ENCODE measurements at regions not wholly inside any gene's neighbourhood (a gene's known extent, or its start where the extent isn't known, plus 50 kb on each side); places are given as distances from the start of the nearest gene placed in this dataset.
"Not testable (repeated sequence)": the region's sequence is repeated elsewhere in the genome, so short reads cannot be mapped to it uniquely, and the experiment has no call there.

- H3K27ac Mint-ChIP-seq: peak overlapping the region; percentile 49
- H3K4me1 Mint-ChIP-seq: peaks cover 26% of the 10 kb centered on the region
- H3K9me3 Mint-ChIP-seq: peaks cover 4% of the 10 kb centered on the region
- H3K4me3 Mint-ChIP-seq: no peak overlapping the region
- peaks cover 2% of the 10 kb centered on the region for H3K36me3 Mint-ChIP-seq
- no peak for DNase-seq (ENCODE audit: low spot score in 2 of 2, unreplicated experiment in 2 of 2)
- no peaks in the 10 kb centered on the region for H3K27me3 Mint-ChIP-seq (ENCODE audit: low read depth)
- no peak for TF ChIP-seq CTCF (IDR thresholded peaks at IDR 0.05; ENCODE audit: unreplicated experiment)
Measured at GRCh38 chr6:15107644-15108382, 138.1 kb upstream of the JARID2 start.

GRCh38 chr6:15108383-15108715 is 137.5 kb upstream of the JARID2 start:
- Mint-ChIP-seq H3K36me3 (peaks cover 2% of the 10 kb centered on the region), H3K4me1 (peaks cover 26% of the 10 kb centered on the region), H3K4me3 (no peak overlapping the region), H3K9me3 (peaks cover 4% of the 10 kb centered on the region), H3K27me3 (ENCODE audit: low read depth) (no peaks in the 10 kb centered on the region), H3K27ac (no peak overlapping the region)
- no peak for DNase-seq (ENCODE audit: low spot score in 2 of 2, unreplicated experiment in 2 of 2)
- TF ChIP-seq CTCF (IDR thresholded peaks at IDR 0.05; ENCODE audit: unreplicated experiment): no peak

- H3K4me3 Mint-ChIP-seq: no peak overlapping the region
- no peak overlapping the region for H3K27ac Mint-ChIP-seq
- peaks cover 2% of the 10 kb centered on the region for H3K36me3 Mint-ChIP-seq
- H3K27me3 Mint-ChIP-seq (ENCODE audit: low read depth): no peaks in the 10 kb centered on the region
- TF ChIP-seq CTCF (IDR thresholded peaks at IDR 0.05; ENCODE audit: unreplicated experiment): no peak
- DNase-seq (ENCODE audit: low spot score in 2 of 2, unreplicated experiment in 2 of 2): no peak
- peaks cover 4% of the 10 kb centered on the region for H3K9me3 Mint-ChIP-seq
- H3K4me1 Mint-ChIP-seq: peaks cover 26% of the 10 kb centered on the region
Measured at GRCh38 chr6:15109338-15110090, 136.4 kb upstream of the JARID2 start.

GRCh38 chr6:15110726-15111354 is 135.0 kb upstream of the JARID2 start:
- H3K27ac Mint-ChIP-seq: no peak overlapping the region
- no peak overlapping the region for H3K4me3 Mint-ChIP-seq
- H3K9me3 Mint-ChIP-seq: no peaks in the 10 kb centered on the region
- no peak for TF ChIP-seq CTCF (IDR thresholded peaks at IDR 0.05; ENCODE audit: unreplicated experiment)
- H3K4me1 Mint-ChIP-seq: peaks cover 26% of the 10 kb centered on the region
- H3K36me3 Mint-ChIP-seq: peaks cover 2% of the 10 kb centered on the region
- no peak for DNase-seq (ENCODE audit: low spot score in 2 of 2, unreplicated experiment in 2 of 2)
- H3K27me3 Mint-ChIP-seq (ENCODE audit: low read depth): no peaks in the 10 kb centered on the region

- not testable (repeated sequence) for H3K27ac Mint-ChIP-seq; H3K36me3 Mint-ChIP-seq; DNase-seq (ENCODE audit: low spot score in 2 of 2, unreplicated experiment in 2 of 2); H3K27me3 Mint-ChIP-seq (ENCODE audit: low read depth); H3K9me3 Mint-ChIP-seq; H3K4me3 Mint-ChIP-seq
- peaks cover 25% of the 10 kb centered on the region for H3K4me1 Mint-ChIP-seq
Measured at GRCh38 chr6:15111576-15111975, 134.3 kb upstream of the JARID2 start.

- Mint-ChIP-seq H3K4me3 (no peak overlapping the region), H3K27ac (no peak overlapping the region), H3K4me1 (peaks cover 7% of the 10 kb centered on the region), H3K36me3 (no peaks in the 10 kb centered on the region), H3K9me3 (no peaks in the 10 kb centered on the region), H3K27me3 (ENCODE audit: low read depth) (no peaks in the 10 kb centered on the region)
- TF ChIP-seq CTCF (IDR thresholded peaks at IDR 0.05; ENCODE audit: unreplicated experiment): no peak
- DNase-seq (ENCODE audit: low spot score in 2 of 2, unreplicated experiment in 2 of 2): no peak
Measured at GRCh38 chr6:15113587-15113986, 132.3 kb upstream of the JARID2 start.
